HEK293T (cell line): ENCODE measurements at regions not wholly inside any gene's neighbourhood (a gene's known extent, or its start where the extent isn't known, plus 50 kb on each side); places are given as distances from the start of the nearest gene placed in this dataset.
"Not testable (repeated sequence)": the region's sequence is repeated elsewhere in the genome, so short reads cannot be mapped to it uniquely, and the experiment has no call there.

Experiments
- CTCF ChIA-PET: fragments of 350-600 bp; formaldehyde crosslinking; extraction: SDS; loops from one replicate; lab custom pipeline; 2021; ENCODE audit warnings: antibody characterized with exemption, inconsistent platforms; lab: Yijun Ruan, JAX
- POLR2A ChIA-PET: fragments of 350-600 bp; formaldehyde crosslinking; extraction: SDS; loops from one replicate; lab custom pipeline; 2020; ENCODE audit warnings: antibody characterized with exemption, inconsistent platforms; lab: Yijun Ruan, JAX
- DNase-seq: peaks from one replicate; pipeline ENCODE4 v3.0.0; 2012; ENCODE audit warnings: mixed read lengths; ENCODE audit errors: extremely low spot score
- ARNT ChIP-seq: fragments of 450-650 bp; IDR thresholded peaks from 2 replicates; pipeline ENCODE4 v1.6.1; 2017; ENCODE audit warnings: mild to moderate bottlenecking
- BHLHE40 ChIP-seq: fragments of 450-650 bp; IDR thresholded peaks from 2 replicates; pipeline ENCODE4 v1.6.1; 2016; ENCODE audit warnings: mild to moderate bottlenecking, moderate library complexity, borderline replicate concordance
- CTBP1 ChIP-seq: fragments of 450-650 bp; IDR thresholded peaks from 2 replicates; pipeline ENCODE4 v1.6.1; 2016; ENCODE audit warnings: borderline replicate concordance
- ELF4 ChIP-seq: fragments of 450-650 bp; IDR thresholded peaks from 2 replicates; pipeline ENCODE4 v1.6.1; 2017; ENCODE audit warnings: antibody characterized with exemption
- FOXA1 ChIP-seq: fragments of 450-650 bp; IDR thresholded peaks from 2 replicates; pipeline ENCODE4 v1.6.1; 2016; ENCODE audit warnings: mild to moderate bottlenecking
- FOXK2 ChIP-seq: fragments of 450-650 bp; IDR thresholded peaks from 2 replicates; pipeline ENCODE4 v1.6.1; 2016; ENCODE audit warnings: mild to moderate bottlenecking
- FOXM1 ChIP-seq: fragments of 450-650 bp; IDR thresholded peaks from 2 replicates; pipeline ENCODE4 v1.6.1; 2017; ENCODE audit warnings: mild to moderate bottlenecking, borderline replicate concordance
- HDGF ChIP-seq: fragments of 450-650 bp; IDR thresholded peaks from 2 replicates; pipeline ENCODE4 v1.6.1; 2017; ENCODE audit warnings: antibody characterized with exemption, borderline replicate concordance
- L3MBTL2 ChIP-seq: fragments of 450-650 bp; conservative IDR thresholded peaks from 2 replicates; pipeline ENCODE4 v1.6.1; 2016; ENCODE audit warnings: mild to moderate bottlenecking
- LEF1 ChIP-seq: fragments of 450-650 bp; IDR thresholded peaks from 2 replicates; pipeline ENCODE4 v1.6.1; 2017; ENCODE audit warnings: mild to moderate bottlenecking, borderline replicate concordance
- NFRKB ChIP-seq: fragments of 450-650 bp; IDR thresholded peaks from 2 replicates; pipeline ENCODE4 v1.6.1; 2016; ENCODE audit warnings: mild to moderate bottlenecking, moderate library complexity
- PKNOX1 ChIP-seq: fragments of 450-650 bp; IDR thresholded peaks from 2 replicates; pipeline ENCODE4 v1.6.1; 2016
- SP1 ChIP-seq: fragments of 450-650 bp; IDR thresholded peaks from 2 replicates; pipeline ENCODE4 v1.6.1; 2017
- SUZ12 ChIP-seq: fragments of 450-650 bp; IDR thresholded peaks from 2 replicates; pipeline ENCODE4 v1.6.1; 2016; ENCODE audit warnings: mild to moderate bottlenecking
- TARDBP ChIP-seq: fragments of 450-650 bp; IDR thresholded peaks from 2 replicates; pipeline ENCODE4 v1.6.1; 2016
- ZNF384 ChIP-seq: fragments of 450-650 bp; IDR thresholded peaks from 2 replicates; pipeline ENCODE4 v1.6.1; 2016

GRCh38 chr7:35968140-35968940 is 167.5 kb downstream of the SEPTIN7 start:
- POLR2A ChIA-PET, result no interaction called here

GRCh38 chr7:35969066-35969465 is 168.2 kb downstream of the SEPTIN7 start:
- ChIA-PET CTCF (no interaction called here), POLR2A (no interaction called here)
- DNase-seq, result no peak
- TF ChIP-seq ZNF384, result no peak
- no peak for TF ChIP-seq SUZ12
- TF ChIP-seq FOXK2, result no peak
- TF ChIP-seq SP1, result no peak
- TF ChIP-seq PKNOX1, result no peak
- TF ChIP-seq BHLHE40, result no peak
- no peak for TF ChIP-seq LEF1
- TF ChIP-seq TARDBP, result no peak
- TF ChIP-seq CTBP1, result no peak
- TF ChIP-seq L3MBTL2, result no peak
- no peak for TF ChIP-seq ARNT
- no peak for TF ChIP-seq FOXA1
- TF ChIP-seq NFRKB, result no peak

More at GRCh38 chr7:35968140-35968940, 167.5 kb downstream of the SEPTIN7 start:
- TF ChIP-seq SUZ12 (no peak), ARNT (no peak), ELF4 (no peak), FOXK2 (no peak)
- no peak for DNase-seq
- CTCF ChIA-PET, result interaction anchor here (0.9 kb wide), 1 partner anchor 351 kb away, joined by 3 read pairs; no protein-coding TSS in a partner anchor

DNA sequence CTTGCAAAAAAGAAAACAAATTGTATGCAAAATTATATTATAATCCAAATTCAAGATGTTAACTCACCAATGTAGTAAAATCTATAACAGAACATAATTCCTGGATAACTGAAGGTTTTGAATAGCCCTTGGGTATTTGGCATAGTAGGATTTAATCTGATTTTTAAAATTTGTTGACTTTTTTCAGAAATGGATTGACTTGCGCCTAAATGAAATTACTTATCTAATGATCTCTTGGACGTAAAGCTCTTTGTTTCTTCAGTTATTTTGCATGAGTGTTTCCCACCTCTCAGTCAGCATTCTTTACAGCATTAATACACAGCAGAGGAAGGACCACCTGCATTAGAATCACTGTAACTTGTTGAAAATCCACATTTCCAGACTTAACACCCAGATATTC is 169.6 kb downstream of the SEPTIN7 start:
- ChIA-PET POLR2A (no interaction called here), CTCF (no interaction called here)
- TF ChIP-seq ZNF384 (no peak), NFRKB (no peak), LEF1 (no peak), HDGF (no peak), FOXK2 (no peak)

DNA sequence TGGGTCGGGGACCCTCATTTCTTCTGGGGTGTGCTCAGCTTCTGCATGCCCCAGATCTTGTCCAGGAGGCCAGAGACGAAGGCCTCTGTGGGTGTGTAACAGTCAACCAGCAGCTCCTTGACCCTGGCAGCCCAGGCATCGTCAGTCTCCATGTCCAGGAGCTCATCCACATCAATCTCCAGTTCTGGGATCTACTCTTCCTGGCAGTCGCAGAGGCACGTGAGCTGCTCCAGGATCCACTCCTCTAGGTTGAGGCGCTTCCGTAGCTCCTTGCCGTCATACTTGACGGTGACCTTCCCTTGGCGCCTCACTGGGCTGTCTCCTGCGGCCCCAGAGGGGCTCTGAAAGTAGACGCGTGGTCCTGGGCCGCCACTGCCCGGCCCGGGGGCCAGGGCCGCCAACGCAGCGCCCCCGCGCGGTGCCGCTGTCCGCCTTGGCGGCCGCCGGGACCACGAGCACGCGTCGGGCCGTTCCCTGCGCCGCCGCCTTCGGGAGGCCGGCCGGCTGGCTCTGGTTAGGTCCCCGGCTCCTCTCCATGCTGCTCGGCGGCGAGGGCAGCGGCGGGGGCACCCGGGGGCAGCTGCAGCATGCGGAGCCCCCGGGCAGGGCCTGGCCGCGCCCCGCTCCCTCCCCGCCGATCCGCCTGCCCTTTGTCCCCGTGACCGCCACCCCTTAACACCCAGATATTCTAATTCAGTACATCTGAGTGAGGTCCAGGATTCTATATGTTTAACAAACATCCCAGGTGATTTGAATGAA is 170.5 kb downstream of the SEPTIN7 start:
- TF ChIP-seq FOXM1 (no peak), FOXK2 (no peak), CTBP1 (no peak), TARDBP (no peak), BHLHE40 (no peak), L3MBTL2 (no peak), NFRKB (no peak), LEF1 (no peak), ZNF384 (no peak), PKNOX1 (no peak), SP1 (no peak), SUZ12 (no peak), FOXA1 (no peak)
- CTCF ChIA-PET, result interaction anchor here (0.5 kb wide), 1 partner anchor 301 kb away, joined by 4 read pairs; no protein-coding TSS in a partner anchor
- no peak for DNase-seq
- POLR2A ChIA-PET, result no interaction called here

More for the DNA sequence above, 169.6 kb downstream of the SEPTIN7 start:
- DNase-seq, result no peak

DNA sequence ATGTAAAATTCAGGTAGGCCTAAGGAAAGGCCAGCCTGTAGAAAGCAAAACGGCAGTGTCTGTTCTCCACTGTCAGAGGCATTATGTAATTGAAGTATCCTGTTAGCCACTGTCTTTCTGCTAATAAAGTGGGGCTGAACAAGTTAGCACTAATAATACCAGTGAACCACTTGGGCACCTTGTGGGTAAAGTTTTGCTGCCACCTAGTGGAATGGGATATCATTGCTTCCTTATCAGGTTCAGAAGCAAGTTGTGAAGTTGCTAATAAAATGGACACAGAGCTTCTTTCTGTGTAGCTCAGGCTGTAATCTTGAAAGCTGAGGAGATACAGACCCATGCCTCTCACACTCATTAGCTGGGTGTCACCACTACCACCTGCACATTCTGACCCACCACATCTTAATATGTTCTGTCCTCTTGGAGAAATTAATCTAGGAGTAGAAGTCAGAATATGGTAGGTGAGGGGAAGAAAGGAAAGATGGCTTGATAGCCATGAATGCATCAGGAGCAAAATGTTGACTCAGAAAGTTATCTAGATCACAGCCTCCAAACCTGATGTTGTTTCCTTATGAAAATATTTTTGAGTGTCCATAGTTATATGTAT is 175.1 kb downstream of the SEPTIN7 start:
- no peak for TF ChIP-seq HDGF
- TF ChIP-seq NFRKB, result no peak
- no peak for TF ChIP-seq SP1
- no peak for TF ChIP-seq FOXM1
- no peak for TF ChIP-seq FOXA1
- no peak for TF ChIP-seq ZNF384
- TF ChIP-seq L3MBTL2, result no peak
- TF ChIP-seq BHLHE40, result no peak
- no peak for TF ChIP-seq CTBP1
- TF ChIP-seq SUZ12, result no peak
- no peak for TF ChIP-seq LEF1
- no peak for TF ChIP-seq ELF4
- no peak for TF ChIP-seq PKNOX1
- no peak for TF ChIP-seq FOXK2
- TF ChIP-seq TARDBP, result no peak
- no peak for TF ChIP-seq ARNT
- ChIA-PET POLR2A (no interaction called here), CTCF (interaction anchor here (0.6 to 1.9 kb wide), 7 partner anchors 9 to 344 kb away, joined by 3 to 10 read pairs (median 5); no protein-coding TSS in a partner anchor)
- peak; percentile 34 for DNase-seq

DNA sequence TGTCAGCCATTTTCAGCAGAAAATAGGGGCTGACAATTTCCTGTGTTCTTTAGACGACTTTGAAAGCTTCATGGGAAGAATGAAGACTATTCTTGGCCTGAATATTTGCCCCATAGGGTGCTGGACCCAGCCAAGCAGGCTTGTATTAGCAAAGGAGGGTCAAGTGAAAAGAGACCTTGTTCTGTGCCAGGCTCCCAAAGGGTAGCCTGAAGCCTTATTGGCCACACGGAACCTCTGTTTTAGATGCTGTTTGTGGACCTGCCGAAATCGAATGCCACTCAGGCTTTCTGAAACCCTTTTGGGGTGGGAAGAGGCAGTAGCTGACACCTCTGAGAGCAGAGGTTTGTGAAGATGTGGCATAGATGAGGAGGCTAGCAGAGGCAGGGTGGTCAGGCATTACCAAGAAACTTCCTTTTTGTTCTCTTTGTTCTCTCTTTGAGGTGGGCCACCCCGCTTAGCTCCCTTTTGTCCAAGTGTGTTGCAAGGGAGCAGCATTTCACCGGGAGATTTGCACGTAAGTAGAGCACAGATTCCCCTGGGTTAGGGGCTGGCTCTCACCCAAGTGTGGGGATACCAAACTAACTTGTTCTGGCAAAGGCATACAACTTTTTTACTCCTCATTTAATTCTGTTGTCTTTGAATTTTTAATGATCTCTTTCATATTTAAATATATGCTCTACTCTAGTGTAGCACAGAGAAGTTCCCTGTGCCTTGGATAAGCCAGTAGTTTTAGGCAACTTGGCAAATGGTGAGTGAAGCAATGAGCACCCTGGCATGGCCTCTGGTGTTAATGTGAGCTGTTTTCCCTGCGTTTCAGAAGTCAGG is 174.0 kb upstream of the EEPD1 start:
- CTCF ChIA-PET, result interaction anchor here (0.7 kb wide), 1 partner anchor 166 kb away, joined by 3 read pairs; no protein-coding TSS in a partner anchor
- POLR2A ChIA-PET, result not testable (repeated sequence)

More for the DNA sequence above, 174.0 kb upstream of the EEPD1 start:
- not testable (repeated sequence) for DNase-seq
